Stomach (tissue), 8 donors: ENCODE measurements at regions not wholly inside any gene's neighbourhood (a gene's known extent, or its start where the extent isn't known, plus 50 kb on each side); places are given as distances from the start of the nearest gene placed in this dataset.
A peak's percentile ranks its signal among the peaks of the same experiment; 100 is the strongest.

ENCODE experiments used
- DNase-seq, 2 donors: peaks; one replicate each; pipeline versions ENCODE4 v3.0.0 to v3.0.0-alpha.2; 2013 to 2019
- H3K27ac ChIP-seq, 5 donors: fragments of 200-600 bp in 4 of 5; sonication (generic) in 4 of 5; one replicate each; pipeline ENCODE4 v1.5.1; 2013 to 2019; ENCODE audit warnings: mild to moderate bottlenecking in 1 of 5, moderate library complexity in 1 of 5
- H3K27me3 ChIP-seq, 3 donors: fragments of 200-600 bp; sonication (generic); one replicate each; pipeline ENCODE4 v1.5.1; 2017 to 2019; ENCODE audit warnings: mixed run types in 1 of 3
- H3K36me3 ChIP-seq, 4 donors: fragments of 200-600 bp; sonication (generic); 1 replicate in 3 of 4; 2 replicates in 1 of 4; pipeline ENCODE4 v1.5.1; 2016 to 2019
- H3K4me1 ChIP-seq, 4 donors: fragments of 200-600 bp; sonication (generic); one replicate each; pipeline ENCODE4 v1.5.1; 2016 to 2019
- H3K4me3 ChIP-seq, 4 donors: fragments of 200-600 bp; sonication (generic) in 3 of 4; one replicate each; pipeline ENCODE4 v1.5.1; 2016 to 2019; ENCODE audit warnings: mild to moderate bottlenecking in 1 of 4
- H3K9me3 ChIP-seq, 4 donors: fragments of 200-600 bp; sonication (generic); one replicate each; pipeline ENCODE4 v1.5.1; 2016 to 2019
- CTCF ChIP-seq, 7 experiments: fragments of 450-650 bp in 4 of 7; fragments of 200-600 bp in 3 of 7; sonication (generic) in 3 of 7; IDR thresholded peaks; one replicate each; pipeline ENCODE4 v1.5.1; 2016 to 2019; ENCODE audit warnings: antibody characterized with exemption in 7 of 7, control low read depth in 2 of 7, mild to moderate bottlenecking in 1 of 7
- EP300 ChIP-seq: sonication (generic); formaldehyde crosslinking; IDR thresholded peaks from one replicate; pipeline ENCODE4 v1.6.1; 2017; ENCODE audit warnings: antibody characterized with exemption
- POLR2A ChIP-seq, 4 donors: fragments of 450-650 bp; IDR thresholded peaks; one replicate each; pipeline ENCODE4 v1.6.1; 2016; ENCODE audit warnings: antibody characterized with exemption in 4 of 4, control low read depth in 2 of 4, mild to moderate bottlenecking in 1 of 4, moderate library complexity in 1 of 4
- POLR2AphosphoS5 ChIP-seq, 3 donors: sonication (generic); formaldehyde crosslinking; IDR thresholded peaks; one replicate each; pipeline ENCODE4 v1.6.1; 2016; ENCODE audit warnings: antibody characterized with exemption in 3 of 3
- WGBS, 5 donors: extraction: QIAGEN DNeasy Blood & Tissue Kit in 3 of 5; methylation state at CpG; one replicate each; pipeline versions ENCODE4 v1.1.5 to v1.1.7; 2013 to 2018; 5-methylcytosine and 5-hydroxymethylcytosine counted together
- intact Hi-C: fragments of 100-400 bp; cut with DNase I; formaldehyde crosslinking; loops from one replicate; pipeline ENCODE4 v1.15.1; 2023; ENCODE audit warnings: low total_unique reads
- donor health status: healthy with polysubstance abuse.
- donor health status: Bipolar disorder and iron deficiency.
- donor health status: healthy.

- Histone ChIP-seq H3K4me3 (no peak overlapping the region), H3K36me3 (no peaks in the 10 kb centered on the region), H3K27ac (no peak overlapping the region), H3K9me3 (no peaks in the 10 kb centered on the region), H3K27me3 (no peaks in the 10 kb centered on the region), H3K4me1 (no peaks in the 10 kb centered on the region)
- no peak for TF ChIP-seq EP300
- TF ChIP-seq POLR2AphosphoS5 (IDR thresholded peaks at IDR 0.05) = no peak
- no peak for TF ChIP-seq CTCF (IDR thresholded peaks at IDR 0.05)
- DNase-seq = no peak
- 81 to 87% (median 85%) methylated on average over 4 of the region's 4 CpGs for WGBS, 5 donors
- intact Hi-C loops = no loop called here
Measured at GRCh38 chr4:155569960-155570515, 96.6 kb upstream of the GUCY1A1 start.

- no peak for TF ChIP-seq EP300
- TF ChIP-seq POLR2AphosphoS5 (IDR thresholded peaks at IDR 0.05) = no peak
- TF ChIP-seq POLR2A (IDR thresholded peaks at IDR 0.05) = no peak
- no peak for TF ChIP-seq CTCF (IDR thresholded peaks at IDR 0.05)
- no peak for DNase-seq
- WGBS, 5 donors = 91 to 100% (median 96%) methylated on average over 3 of the region's 3 CpGs
Measured at GRCh38 chr4:155569471-155569870, 97.2 kb upstream of the GUCY1A1 start.

GRCh38 chr4:155568641-155569220 is 97.9 kb upstream of the GUCY1A1 start:
- H3K27ac ChIP-seq = no peak overlapping the region
- DNase-seq = no peak
- no peaks in the 10 kb centered on the region for H3K36me3 ChIP-seq
- H3K9me3 ChIP-seq = no peaks in the 10 kb centered on the region
- intact Hi-C loops = no loop called here
- WGBS, 5 donors = 86 to 94% (median 92%) methylated on average over 4 of the region's 4 CpGs
- no peaks in the 10 kb centered on the region for H3K27me3 ChIP-seq
- no peak for TF ChIP-seq CTCF (IDR thresholded peaks at IDR 0.05)
- no peak for TF ChIP-seq POLR2AphosphoS5 (IDR thresholded peaks at IDR 0.05)
- no peak for TF ChIP-seq EP300
- no peak overlapping the region for H3K4me3 ChIP-seq
- no peaks in the 10 kb centered on the region for H3K4me1 ChIP-seq

More at GRCh38 chr4:155569471-155569870, 97.2 kb upstream of the GUCY1A1 start:
- Histone ChIP-seq H3K27ac (no peak overlapping the region), H3K9me3 (no peaks in the 10 kb centered on the region), H3K4me1 (no peaks in the 10 kb centered on the region), H3K36me3 (no peaks in the 10 kb centered on the region), H3K27me3 (no peaks in the 10 kb centered on the region), H3K4me3 (no peak overlapping the region)
- intact Hi-C loops = no loop called here

GRCh38 chr4:155566354-155566753 is 100.3 kb upstream of the GUCY1A1 start:
- WGBS, 5 donors = 97 to 100% (median 97%) methylated on average over 1 of the region's 1 CpG

More at GRCh38 chr4:155566354-155566753, 100.3 kb upstream of the GUCY1A1 start:
- H3K9me3 ChIP-seq = no peaks in the 10 kb centered on the region
- no peaks in the 10 kb centered on the region for H3K4me1 ChIP-seq
- TF ChIP-seq POLR2AphosphoS5 (IDR thresholded peaks at IDR 0.05) (no peak), POLR2A (IDR thresholded peaks at IDR 0.05) (no peak), CTCF (IDR thresholded peaks at IDR 0.05) (no peak), EP300 (no peak)
- DNase-seq = peak in 1 of 2 donors; percentile 21
- H3K27me3 ChIP-seq = no peaks in the 10 kb centered on the region
- no peak overlapping the region for H3K4me3 ChIP-seq
- no peak overlapping the region for H3K27ac ChIP-seq
- intact Hi-C loops = no loop called here
- no peaks in the 10 kb centered on the region for H3K36me3 ChIP-seq
